ENCODE measurements at regions not wholly inside any gene's neighbourhood (a gene's known extent, or its start where the extent isn't known, plus 50 kb on each side); places are given as distances from the start of the nearest gene placed in this dataset.

- no peak for DNase-seq
Measured at GRCh38 chr10:54908019-54908418, 107.0 kb upstream of the PCDH15 start.

GRCh38 chr10:54906940-54907339, 105.9 kb upstream of the PCDH15 start:
- DNase-seq, result no peak

GRCh38 chr10:54905578-54906192, 104.7 kb upstream of the PCDH15 start:
- no peak for DNase-seq

- no peak for DNase-seq
Measured at GRCh38 chr10:54904833-54905232, 103.8 kb upstream of the PCDH15 start.

GRCh38 chr10:54903745-54904144, 102.7 kb upstream of the PCDH15 start:
- DNase-seq, result no peak

GRCh38 chr10:54900584-54900983, 99.6 kb upstream of the PCDH15 start:
- DNase-seq, result no peak

GRCh38 chr10:54880996-54881395, 80.0 kb upstream of the PCDH15 start:
- DNase-seq, result no peak

- no peak for DNase-seq
Measured at GRCh38 chr10:54869022-54869421, 68.0 kb upstream of the PCDH15 start.

GRCh38 chr10:54866666-54867065, 65.6 kb upstream of the PCDH15 start:
- no peak for DNase-seq

GRCh38 chr10:54854843-54855242, 53.8 kb upstream of the PCDH15 start:
- no peak for DNase-seq

GRCh38 chr10:54854389-54854788, 53.4 kb upstream of the PCDH15 start:
- no peak for DNase-seq

GRCh38 chr10:54853883-54854282, 52.9 kb upstream of the PCDH15 start:
- no peak for DNase-seq

Measured in NCI-H1694 (cell line).